ENCODE measurements at regions not wholly inside any gene's neighbourhood (a gene's known extent, or its start where the extent isn't known, plus 50 kb on each side); places are given as distances from the start of the nearest gene placed in this dataset.

GRCh38 chr17:34045990-34046389, 209.1 kb upstream of the CCL2 start:
- Histone ChIP-seq H3K9me3 (ENCODE audit: low read depth, low read length, poor library complexity, severe bottlenecking) (no peaks in the 10 kb centered on the region), H3K27ac (ENCODE audit: low read depth, low read length, poor library complexity, severe bottlenecking) (no peak overlapping the region), H3K36me3 (ENCODE audit: insufficient read depth, low read length, poor library complexity, severe bottlenecking) (no peaks in the 10 kb centered on the region), H3K4me1 (ENCODE audit: insufficient read depth, low read length, poor library complexity, severe bottlenecking) (no peaks in the 10 kb centered on the region), H3K27me3 (replicated peaks; ENCODE audit: insufficient read depth, low read depth, low read length, poor library complexity) (peaks cover 2% of the 10 kb centered on the region), H3K4me3 (ENCODE audit: low read depth, low read length, poor library complexity, severe bottlenecking) (no peak overlapping the region)
- intact Hi-C loops (cut with micrococcal nuclease; ENCODE audit: unreplicated experiment), result no loop called here
- TF ChIP-seq CTCF (conservative IDR thresholded peaks at IDR 0.05; ENCODE audit: low read depth, low read length) (no peak), EZH2 (IDR thresholded peaks at IDR 0.05; ENCODE audit: borderline replicate concordance, low read depth, low read length, poor library complexity, severe bottlenecking) (no peak)
- no peak for DNase-seq (ENCODE audit: low spot score)
- POLR2A ChIA-PET (ENCODE audit: low non-redundant PET), result no interaction called here
- CTCF ChIA-PET, result no interaction called here
- no TSS peak for BruUV-seq (replicated peaks)

GRCh38 chr17:34051046-34051445, 204.0 kb upstream of the CCL2 start:
- Histone ChIP-seq H3K4me3 (ENCODE audit: low read depth, low read length, poor library complexity, severe bottlenecking) (no peak overlapping the region), H3K4me1 (ENCODE audit: insufficient read depth, low read length, poor library complexity, severe bottlenecking) (no peaks in the 10 kb centered on the region), H3K27me3 (replicated peaks; ENCODE audit: insufficient read depth, low read depth, low read length, poor library complexity) (no peaks in the 10 kb centered on the region), H3K9me3 (ENCODE audit: low read depth, low read length, poor library complexity, severe bottlenecking) (no peaks in the 10 kb centered on the region), H3K27ac (ENCODE audit: low read depth, low read length, poor library complexity, severe bottlenecking) (no peak overlapping the region), H3K36me3 (ENCODE audit: insufficient read depth, low read length, poor library complexity, severe bottlenecking) (no peaks in the 10 kb centered on the region)
- TF ChIP-seq CTCF (conservative IDR thresholded peaks at IDR 0.05; ENCODE audit: low read depth, low read length), result no peak
- TF ChIP-seq EZH2 (IDR thresholded peaks at IDR 0.05; ENCODE audit: borderline replicate concordance, low read depth, low read length, poor library complexity, severe bottlenecking), result no peak
- POLR2A ChIA-PET (ENCODE audit: low non-redundant PET), result no interaction called here
- DNase-seq (ENCODE audit: low spot score), result no peak
- intact Hi-C loops (cut with micrococcal nuclease; ENCODE audit: unreplicated experiment), result no loop called here
- BruUV-seq (replicated peaks), result no TSS peak
- CTCF ChIA-PET, result no interaction called here

DNA sequence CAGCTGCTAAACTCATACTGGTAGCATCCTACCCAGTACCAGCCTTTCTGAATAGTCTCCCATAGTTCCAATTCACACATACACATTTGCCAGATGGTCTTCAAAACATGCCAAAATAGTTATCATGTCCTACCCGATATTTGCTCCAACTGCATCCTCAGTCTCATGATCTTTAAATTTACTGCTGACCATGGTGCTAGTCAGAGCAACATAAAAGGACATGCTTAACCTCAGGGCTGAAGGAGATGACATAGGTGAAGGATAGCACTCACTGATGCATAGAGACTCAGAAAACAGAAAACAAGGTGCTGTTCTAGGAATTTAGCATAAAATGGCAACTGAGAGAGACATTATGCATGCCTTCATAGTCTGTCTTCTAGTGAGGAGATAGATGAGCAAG, 200.6 kb upstream of the CCL2 start:
- BruUV-seq (replicated peaks), result no TSS peak
- H3K9me3 ChIP-seq (ENCODE audit: low read depth, low read length, poor library complexity, severe bottlenecking), result no peaks in the 10 kb centered on the region
- no peak overlapping the region for H3K27ac ChIP-seq (ENCODE audit: low read depth, low read length, poor library complexity, severe bottlenecking)
- H3K4me1 ChIP-seq (ENCODE audit: insufficient read depth, low read length, poor library complexity, severe bottlenecking), result no peaks in the 10 kb centered on the region
- H3K4me3 ChIP-seq (ENCODE audit: low read depth, low read length, poor library complexity, severe bottlenecking), result no peak overlapping the region
- ChIA-PET POLR2A (ENCODE audit: low non-redundant PET) (no interaction called here), CTCF (no interaction called here)
- no peaks in the 10 kb centered on the region for H3K27me3 ChIP-seq (replicated peaks; ENCODE audit: insufficient read depth, low read depth, low read length, poor library complexity)
- no peak for DNase-seq (ENCODE audit: low spot score)
- TF ChIP-seq CTCF (conservative IDR thresholded peaks at IDR 0.05; ENCODE audit: low read depth, low read length) (no peak), EZH2 (IDR thresholded peaks at IDR 0.05; ENCODE audit: borderline replicate concordance, low read depth, low read length, poor library complexity, severe bottlenecking) (no peak)
- H3K36me3 ChIP-seq (ENCODE audit: insufficient read depth, low read length, poor library complexity, severe bottlenecking), result no peaks in the 10 kb centered on the region
- intact Hi-C loops (cut with micrococcal nuclease; ENCODE audit: unreplicated experiment), result no loop called here
